ENCODE measurements at regions not wholly inside any gene's neighbourhood (a gene's known extent, or its start where the extent isn't known, plus 50 kb on each side); places are given as distances from the start of the nearest gene placed in this dataset.

DNA sequence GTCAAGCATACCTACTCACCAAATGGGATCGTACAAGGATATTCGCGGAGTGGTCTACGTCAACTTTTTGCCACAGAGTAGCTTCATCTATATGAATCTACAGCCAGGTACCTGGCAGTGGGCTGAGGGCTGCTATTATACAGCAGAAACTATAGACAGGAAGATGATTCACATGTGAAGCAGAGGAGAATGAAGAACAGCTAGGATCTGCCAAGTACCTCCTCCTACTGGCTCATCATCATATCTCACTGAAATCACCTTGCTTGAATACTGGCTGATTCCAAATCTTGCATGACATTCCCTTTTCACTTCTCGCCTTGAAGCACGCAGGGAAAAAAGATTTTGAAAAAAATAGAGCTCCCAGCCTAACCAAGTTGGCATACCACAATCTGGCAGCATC, 488.7 kb upstream of the NRSN1 start:
- H3K4me3 ChIP-seq = no peak overlapping the region
- WGBS, 2 donors = 94 to 95% methylated on average over 6 of the region's 6 CpGs
- no peaks in the 10 kb centered on the region for H3K9me3 ChIP-seq (ENCODE audit: control insufficient read depth in 4 of 4, insufficient read depth in 3 of 4, low read length in 3 of 4)
- H3K27ac ChIP-seq (ENCODE audit: low read depth in 1 of 2, low read length in 1 of 2) = no peak overlapping the region
- no peaks in the 10 kb centered on the region for H3K36me3 ChIP-seq (ENCODE audit: control insufficient read depth in 4 of 4, insufficient read depth in 4 of 4, low read length in 4 of 4)
- TF ChIP-seq, protein P1, sequence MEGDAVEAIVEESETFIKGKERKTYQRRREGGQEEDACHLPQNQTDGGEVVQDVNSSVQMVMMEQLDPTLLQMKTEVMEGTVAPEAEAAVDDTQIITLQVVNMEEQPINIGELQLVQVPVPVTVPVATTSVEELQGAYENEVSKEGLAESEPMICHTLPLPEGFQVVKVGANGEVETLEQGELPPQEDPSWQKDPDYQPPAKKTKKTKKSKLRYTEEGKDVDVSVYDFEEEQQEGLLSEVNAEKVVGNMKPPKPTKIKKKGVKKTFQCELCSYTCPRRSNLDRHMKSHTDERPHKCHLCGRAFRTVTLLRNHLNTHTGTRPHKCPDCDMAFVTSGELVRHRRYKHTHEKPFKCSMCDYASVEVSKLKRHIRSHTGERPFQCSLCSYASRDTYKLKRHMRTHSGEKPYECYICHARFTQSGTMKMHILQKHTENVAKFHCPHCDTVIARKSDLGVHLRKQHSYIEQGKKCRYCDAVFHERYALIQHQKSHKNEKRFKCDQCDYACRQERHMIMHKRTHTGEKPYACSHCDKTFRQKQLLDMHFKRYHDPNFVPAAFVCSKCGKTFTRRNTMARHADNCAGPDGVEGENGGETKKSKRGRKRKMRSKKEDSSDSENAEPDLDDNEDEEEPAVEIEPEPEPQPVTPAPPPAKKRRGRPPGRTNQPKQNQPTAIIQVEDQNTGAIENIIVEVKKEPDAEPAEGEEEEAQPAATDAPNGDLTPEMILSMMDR (IDR thresholded peaks at IDR 0.05; ENCODE audit: control extremely low read depth, extremely low read depth) = no peak
- no peaks in the 10 kb centered on the region for H3K27me3 ChIP-seq (ENCODE audit: control insufficient read depth in 3 of 3, insufficient read depth in 3 of 3, low read length in 2 of 3)
- DNase-seq (no peak), ATAC-seq (ENCODE audit: insufficient read depth, low FRiP score) (no peak)
- H3K4me1 ChIP-seq (ENCODE audit: control insufficient read depth in 5 of 5, insufficient read depth in 5 of 5, low read length in 5 of 5) = no peaks in the 10 kb centered on the region
- no peak overlapping the region for H3K9ac ChIP-seq (ENCODE audit: insufficient read depth in 1 of 2, low read length in 2 of 2)

DNA sequence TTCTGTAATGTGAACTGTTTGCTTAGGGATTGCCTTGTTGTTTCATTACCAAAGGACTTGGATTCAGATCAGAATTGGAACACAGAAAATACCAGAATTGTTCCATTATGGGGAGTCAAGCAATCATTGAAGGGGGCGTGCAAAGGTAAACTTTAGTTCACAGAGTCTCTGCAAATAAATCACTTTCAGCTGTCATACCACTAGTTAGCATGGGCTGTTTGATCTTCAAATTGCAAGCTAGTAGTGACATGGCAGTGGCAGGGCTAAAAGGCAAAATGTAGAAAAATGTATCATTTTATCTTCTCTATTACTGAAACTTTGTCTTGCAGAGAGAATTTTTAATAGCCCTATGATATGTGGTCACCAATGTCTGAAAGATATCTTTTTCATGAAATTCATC, 483.2 kb upstream of the NRSN1 start:
- no peaks in the 10 kb centered on the region for H3K36me3 ChIP-seq (ENCODE audit: control insufficient read depth in 4 of 4, insufficient read depth in 4 of 4, low read length in 4 of 4)
- TF ChIP-seq, protein P1 (IDR thresholded peaks at IDR 0.05; ENCODE audit: control extremely low read depth, extremely low read depth) = no peak
- 72 to 88% methylated on average over 1 of the region's 1 CpG for whole genome bisulfite sequencing, 2 donors

DNA sequence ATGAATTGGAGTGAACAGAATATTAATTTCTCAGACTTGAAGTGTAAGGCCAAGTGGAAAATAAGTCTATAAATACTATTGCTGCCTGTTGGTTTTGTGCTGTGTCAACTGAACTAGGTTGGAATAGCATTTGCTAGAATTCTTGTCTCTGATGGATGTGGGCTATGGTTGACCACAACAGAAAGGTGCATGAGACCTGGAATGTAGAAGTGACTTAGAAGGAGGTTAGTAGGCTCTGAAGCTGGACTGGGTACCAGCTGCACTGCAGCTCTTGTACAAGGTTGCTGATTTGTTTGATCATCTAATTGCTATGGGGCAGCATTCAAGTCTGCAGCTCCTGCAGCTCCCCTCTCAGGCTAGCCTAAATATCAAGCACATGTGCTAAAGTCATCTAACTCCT, 479.0 kb upstream of the NRSN1 start:
- no peak for DNase-seq

More for the DNA sequence above, 483.2 kb upstream of the NRSN1 start:
- Histone ChIP-seq H3K4me3 (no peak overlapping the region), H3K9me3 (ENCODE audit: control insufficient read depth in 4 of 4, insufficient read depth in 3 of 4, low read length in 3 of 4) (no peaks in the 10 kb centered on the region), H3K9ac (ENCODE audit: insufficient read depth in 1 of 2, low read length in 2 of 2) (no peak overlapping the region), H3K4me1 (ENCODE audit: control insufficient read depth in 5 of 5, insufficient read depth in 5 of 5, low read length in 5 of 5) (no peaks in the 10 kb centered on the region), H3K27me3 (ENCODE audit: control insufficient read depth in 3 of 3, insufficient read depth in 3 of 3, low read length in 2 of 3) (no peaks in the 10 kb centered on the region), H3K27ac (ENCODE audit: low read depth in 1 of 2, low read length in 1 of 2) (no peak overlapping the region)
- ATAC-seq (ENCODE audit: insufficient read depth, low FRiP score) (no peak), DNase-seq (no peak)

DNA sequence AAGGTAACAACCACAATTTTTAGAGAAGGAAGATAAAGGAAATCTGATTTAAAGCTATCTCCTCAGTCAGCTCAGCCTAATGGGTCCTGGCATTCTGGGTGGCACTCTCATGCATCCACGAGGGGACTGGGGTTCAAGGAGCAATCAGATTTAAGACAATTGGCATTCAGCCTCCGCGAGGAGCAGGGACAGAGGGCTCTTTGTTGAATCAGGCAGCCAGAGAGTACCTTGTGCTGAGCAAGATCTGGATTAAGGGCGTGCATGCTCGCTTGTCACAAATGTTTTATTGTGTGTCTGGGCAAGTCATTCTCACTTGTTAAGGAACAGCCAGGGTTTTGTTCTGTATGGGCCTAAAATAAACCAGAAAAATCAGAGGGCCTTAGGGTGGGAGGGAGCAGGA, 475.3 kb upstream of the NRSN1 start:
- TF ChIP-seq, protein P1 (IDR thresholded peaks at IDR 0.05; ENCODE audit: control extremely low read depth, extremely low read depth) = no peak
- Histone ChIP-seq H3K27me3 (ENCODE audit: control insufficient read depth in 3 of 3, insufficient read depth in 3 of 3, low read length in 2 of 3) (peaks cover 0 to 3% (median 0%) of the 10 kb centered on the region in 3 donors), H3K36me3 (ENCODE audit: control insufficient read depth in 4 of 4, insufficient read depth in 4 of 4, low read length in 4 of 4) (no peaks in the 10 kb centered on the region), H3K9me3 (ENCODE audit: control insufficient read depth in 4 of 4, insufficient read depth in 3 of 4, low read length in 3 of 4) (no peaks in the 10 kb centered on the region), H3K9ac (ENCODE audit: insufficient read depth in 1 of 2, low read length in 2 of 2) (no peak overlapping the region), H3K27ac (ENCODE audit: low read depth in 1 of 2, low read length in 1 of 2) (no peak overlapping the region), H3K4me1 (ENCODE audit: control insufficient read depth in 5 of 5, insufficient read depth in 5 of 5, low read length in 5 of 5) (no peaks in the 10 kb centered on the region), H3K4me3 (no peak overlapping the region)
- DNase-seq = peak; percentile 26 to 56 (median 44)
- 67 to 74% methylated on average over 5 of the region's 5 CpGs for WGBS, 2 donors
- ATAC-seq (ENCODE audit: insufficient read depth, low FRiP score) = no peak

More for the DNA sequence above, 479.0 kb upstream of the NRSN1 start:
- no peaks in the 10 kb centered on the region for H3K4me1 ChIP-seq (ENCODE audit: control insufficient read depth in 5 of 5, insufficient read depth in 5 of 5, low read length in 5 of 5)
- H3K27me3 ChIP-seq (ENCODE audit: control insufficient read depth in 3 of 3, insufficient read depth in 3 of 3, low read length in 2 of 3) = no peaks in the 10 kb centered on the region
- no peak overlapping the region for H3K4me3 ChIP-seq
- H3K36me3 ChIP-seq (ENCODE audit: control insufficient read depth in 4 of 4, insufficient read depth in 4 of 4, low read length in 4 of 4) = no peaks in the 10 kb centered on the region
- ATAC-seq (ENCODE audit: insufficient read depth, low FRiP score) = no peak
- H3K9me3 ChIP-seq (ENCODE audit: control insufficient read depth in 4 of 4, insufficient read depth in 3 of 4, low read length in 3 of 4) = no peaks in the 10 kb centered on the region
- H3K27ac ChIP-seq (ENCODE audit: low read depth in 1 of 2, low read length in 1 of 2) = no peak overlapping the region
- no peak overlapping the region for H3K9ac ChIP-seq (ENCODE audit: insufficient read depth in 1 of 2, low read length in 2 of 2)
- TF ChIP-seq, protein P1 (IDR thresholded peaks at IDR 0.05; ENCODE audit: control extremely low read depth, extremely low read depth) = no peak

Measured in lung (tissue), 11 donors.